NCI-H1694 (cell line): ENCODE measurements at regions not wholly inside any gene's neighbourhood (a gene's known extent, or its start where the extent isn't known, plus 50 kb on each side); places are given as distances from the start of the nearest gene placed in this dataset.

Source experiments
- DNase-seq: peaks from one replicate; lab custom pipeline; 2025; lab: John Stamatoyannopoulos, UW

DNA sequence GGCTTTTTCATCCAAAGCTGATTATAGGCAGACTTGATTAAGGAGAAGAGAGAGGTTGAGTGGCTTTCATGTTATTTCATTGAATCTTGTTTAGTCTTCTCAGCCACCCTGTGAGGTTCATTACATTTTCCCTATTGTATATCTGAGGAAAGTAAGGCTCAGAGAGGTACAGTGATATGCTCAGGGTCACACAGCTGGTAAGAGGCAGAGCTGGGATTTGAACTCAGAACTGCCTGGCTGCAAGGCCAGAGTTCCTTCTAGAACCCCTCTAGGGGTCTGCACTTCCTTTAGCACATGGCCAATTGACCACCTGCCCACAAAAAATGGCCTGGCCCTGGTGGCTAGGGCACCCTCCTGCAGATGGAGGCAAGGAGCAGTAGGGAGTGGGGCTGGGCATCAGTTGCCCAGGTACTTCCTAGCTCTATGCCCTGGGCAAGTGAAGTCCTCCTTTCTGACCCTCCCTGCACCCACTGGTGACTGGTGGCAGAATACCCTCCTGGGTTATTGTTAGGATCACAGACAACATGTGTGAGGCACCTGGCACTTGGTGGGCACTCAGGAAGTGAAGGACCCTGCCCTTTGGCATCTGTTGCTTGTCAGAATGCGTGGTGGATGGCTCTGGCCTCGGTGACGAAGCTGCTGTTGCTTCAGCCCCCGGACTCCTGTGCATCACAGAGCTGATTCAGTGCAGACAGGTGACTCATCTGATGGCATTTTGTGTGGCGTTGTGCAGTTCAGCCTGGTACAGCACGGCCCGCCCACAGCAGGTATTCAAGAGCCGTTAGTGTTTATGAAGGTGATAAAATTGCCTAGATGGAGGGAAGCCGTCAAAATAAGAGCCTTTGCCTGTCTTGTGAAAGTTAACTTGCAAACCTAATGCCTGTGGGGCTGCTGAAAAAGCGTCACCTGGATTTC is 115.8 kb downstream of the SLC25A47 start:
- no peak for DNase-seq

DNA sequence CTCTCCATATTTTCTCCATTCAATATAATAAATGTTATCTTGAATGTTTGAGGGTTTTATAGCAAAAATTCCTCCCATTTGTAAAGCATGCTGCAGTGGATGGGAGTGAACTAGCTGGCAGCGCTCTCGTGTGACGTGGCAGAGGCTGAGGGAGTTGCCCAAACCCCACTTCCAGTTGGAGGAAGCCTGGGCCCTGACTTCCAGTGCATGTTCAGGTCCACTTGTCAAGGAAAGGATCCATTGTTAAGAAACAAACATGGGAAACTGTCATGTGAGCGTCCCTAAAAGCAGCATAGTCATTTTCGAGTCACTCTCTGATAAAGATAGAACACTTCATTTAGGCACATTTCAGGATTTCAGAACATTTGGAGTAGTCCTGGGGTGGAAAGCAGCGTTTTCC is 116.6 kb downstream of the SLC25A47 start:
- no peak for DNase-seq

DNA sequence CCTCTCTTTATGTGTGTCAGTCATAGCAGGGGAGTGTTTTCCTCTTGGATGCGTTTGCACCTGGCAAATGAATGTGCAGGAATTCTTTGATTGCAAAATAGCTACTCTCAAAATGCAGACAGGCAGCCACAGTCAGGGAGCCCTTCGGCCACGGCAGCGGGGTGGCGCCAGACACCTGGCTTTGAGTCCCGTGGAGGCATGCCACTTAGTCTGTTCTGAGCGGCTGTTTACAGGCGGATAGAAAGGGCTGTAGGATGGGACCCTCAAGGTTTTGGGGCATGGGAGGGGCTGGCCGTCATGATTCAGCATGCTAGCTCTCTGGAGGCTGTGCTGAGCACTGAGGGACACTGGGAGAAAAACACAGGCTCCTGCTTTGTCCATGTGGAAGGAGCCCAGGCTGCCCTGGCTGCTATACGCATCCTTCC is 117.1 kb downstream of the SLC25A47 start:
- DNase-seq: peak; percentile 96

DNA sequence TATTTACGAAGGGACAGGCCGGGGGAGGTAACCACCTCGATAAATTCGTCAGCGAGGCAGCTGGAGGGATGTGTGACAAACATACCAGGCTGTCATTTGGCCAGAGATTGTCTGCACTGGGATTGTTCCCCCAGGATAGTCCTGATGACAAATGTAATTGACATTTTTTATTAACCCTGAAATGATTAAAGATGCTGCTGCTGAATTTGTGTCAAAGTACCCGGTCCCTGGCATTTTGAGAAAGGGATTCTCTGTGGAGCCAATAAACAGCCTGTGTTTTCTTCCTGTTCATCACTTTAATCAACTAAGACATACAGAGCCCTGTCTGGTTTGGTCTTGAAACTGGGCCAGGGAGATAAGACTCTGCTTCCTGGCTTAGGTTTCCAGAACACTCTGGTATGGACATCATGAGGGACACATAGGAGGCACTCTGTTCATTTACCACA is 117.6 kb downstream of the SLC25A47 start:
- peak; percentile 55 for DNase-seq

DNA sequence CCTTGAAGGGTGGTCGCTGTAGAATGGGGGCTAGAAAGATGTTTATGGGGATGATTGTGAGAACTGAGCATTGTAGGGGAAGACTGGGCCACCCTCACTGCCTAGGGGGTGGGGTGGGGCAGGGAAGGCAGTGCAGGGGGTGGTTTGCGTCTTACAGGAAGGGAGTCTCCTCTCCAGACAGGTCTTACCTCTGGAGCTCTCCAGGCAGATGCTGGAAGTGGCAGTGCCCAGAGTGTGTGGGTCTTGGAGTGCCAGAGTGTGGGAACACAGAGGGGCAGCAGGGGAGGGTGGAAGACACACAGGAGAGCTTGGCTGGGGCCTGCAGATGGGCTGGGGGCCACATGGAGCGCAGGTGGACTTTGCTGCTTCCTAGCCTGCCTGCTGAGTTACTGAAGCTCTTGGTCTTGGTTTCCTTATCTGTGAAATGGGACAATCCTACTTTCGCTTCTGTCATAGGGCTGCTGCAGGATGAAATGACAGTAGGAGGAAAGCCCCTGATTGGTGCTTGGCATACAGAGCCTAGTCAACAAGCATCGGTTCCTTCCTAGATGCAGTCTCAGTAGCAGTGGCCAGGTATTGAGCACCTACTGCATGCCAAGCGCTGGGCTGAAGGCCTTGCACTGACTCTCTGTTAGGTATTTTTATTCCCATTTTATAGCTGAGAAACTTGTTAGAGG is 118.3 kb downstream of the SLC25A47 start:
- DNase-seq: no peak

DNA sequence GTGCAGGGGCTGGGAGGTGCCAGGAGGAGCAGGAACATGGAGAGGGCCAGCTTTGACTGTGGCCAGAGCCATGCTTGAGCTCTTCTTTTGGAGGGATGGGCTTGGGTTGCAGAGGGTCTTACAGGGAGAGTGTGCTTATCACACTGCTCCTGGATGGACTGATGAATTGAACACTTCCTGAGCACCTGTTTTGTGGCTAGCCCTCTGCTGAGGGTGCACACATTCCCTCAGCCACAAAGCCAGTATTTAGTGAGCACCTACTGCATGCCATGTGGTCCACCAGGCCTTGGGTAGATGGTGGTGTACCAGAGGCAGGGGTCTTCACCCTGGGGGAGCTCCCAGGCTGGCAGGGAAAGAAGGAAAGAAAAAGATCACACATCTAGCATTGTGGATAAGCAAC is 118.9 kb downstream of the SLC25A47 start:
- no peak for DNase-seq

DNA sequence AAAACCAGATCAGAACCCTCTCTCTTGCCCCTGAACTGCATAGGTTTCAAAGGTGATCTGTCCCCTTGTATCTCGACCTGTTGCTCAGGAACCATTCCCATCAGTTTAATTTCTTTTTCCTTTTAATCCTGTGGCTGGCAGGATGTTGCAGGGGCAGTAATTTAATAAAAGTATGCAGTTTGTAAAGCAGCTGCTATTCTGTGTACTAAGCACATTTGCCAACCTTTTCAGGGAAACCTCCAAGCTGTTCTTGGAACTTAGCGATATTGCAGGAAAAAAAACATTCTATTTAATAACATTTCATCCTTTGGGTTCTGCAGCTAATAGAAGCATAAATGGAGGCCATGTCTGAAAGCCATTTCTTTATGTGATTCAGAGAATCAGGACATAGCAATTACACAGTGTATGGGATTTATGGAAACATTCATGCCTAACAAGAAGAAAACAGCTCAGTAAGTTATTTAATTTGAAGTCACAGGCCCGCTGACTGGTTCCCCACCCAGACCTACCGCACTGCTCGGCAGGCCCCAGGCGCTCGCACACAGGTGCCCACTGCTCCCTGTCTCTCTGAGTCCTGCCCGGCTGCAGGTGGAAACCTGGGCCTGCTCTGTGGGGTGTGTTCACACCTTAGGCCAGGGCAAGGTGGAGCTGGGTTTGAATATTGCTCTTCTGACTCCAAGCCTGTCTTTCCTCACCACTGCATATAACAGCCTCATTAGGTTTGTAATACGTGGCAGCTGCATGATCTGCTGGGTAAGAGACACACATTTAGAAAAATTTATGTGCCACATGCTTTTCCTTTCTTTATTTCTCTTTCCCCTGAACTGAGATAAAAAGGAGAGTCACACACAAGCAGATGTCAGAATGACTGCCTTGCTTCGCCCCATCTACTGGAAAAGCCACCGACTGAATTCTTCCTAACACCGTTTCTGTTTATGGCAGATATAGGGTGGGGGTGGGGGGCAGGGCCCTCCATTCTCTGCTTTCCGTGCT is 119.7 kb downstream of the SLC25A47 start:
- DNase-seq: peak; percentile 84

DNA sequence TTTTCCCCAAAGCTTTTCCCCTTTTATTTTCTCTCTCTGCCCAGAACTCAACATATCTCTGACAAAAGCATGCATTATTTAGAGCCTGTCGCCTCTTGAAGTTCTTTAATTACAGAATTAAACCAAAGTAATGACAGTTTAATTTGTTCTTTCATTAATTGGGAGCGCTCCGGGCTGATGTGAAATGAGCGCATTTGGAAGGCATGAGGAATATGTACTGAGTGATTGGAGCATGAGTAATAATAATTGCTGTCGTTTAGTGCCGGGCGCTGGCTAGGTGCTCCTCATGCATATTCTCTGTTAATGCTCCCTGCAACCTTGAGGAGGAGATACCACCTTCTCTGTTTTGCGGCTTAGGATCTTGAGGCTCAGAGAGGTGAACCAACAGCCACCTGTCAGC is 120.5 kb downstream of the SLC25A47 start:
- peak; percentile 79 for DNase-seq

DNA sequence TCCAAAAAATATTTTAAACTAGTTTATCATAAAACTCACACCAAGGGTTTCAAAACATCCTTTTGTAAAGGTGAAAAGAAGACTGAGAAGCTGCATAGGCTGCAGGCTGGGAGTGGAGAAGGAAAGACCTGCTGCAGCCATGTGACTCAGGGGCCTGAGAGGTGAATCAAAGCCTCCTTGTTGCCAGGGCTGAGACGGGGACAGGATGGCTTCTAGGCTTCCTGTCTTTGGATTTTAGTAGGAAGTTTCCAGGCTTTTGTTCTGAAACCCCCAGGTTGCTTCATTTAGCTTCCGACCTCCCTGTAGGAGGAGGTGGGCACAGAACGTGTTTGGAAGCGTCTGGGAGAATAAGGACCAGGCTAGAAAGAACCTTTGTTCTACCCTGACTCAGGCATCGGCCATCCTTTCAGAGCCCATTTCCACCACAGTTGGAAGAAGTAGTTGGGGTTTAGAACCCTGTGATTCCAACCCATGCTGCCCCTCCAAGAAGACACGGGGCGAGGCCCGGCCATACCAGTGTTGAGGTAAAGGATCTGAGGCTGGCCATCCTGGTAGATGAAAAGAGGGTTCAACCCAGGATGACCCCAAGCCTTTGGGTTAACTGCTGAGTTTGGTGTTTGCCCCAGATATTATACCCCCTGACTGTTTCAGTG is 122.4 kb downstream of the SLC25A47 start:
- no peak for DNase-seq

DNA sequence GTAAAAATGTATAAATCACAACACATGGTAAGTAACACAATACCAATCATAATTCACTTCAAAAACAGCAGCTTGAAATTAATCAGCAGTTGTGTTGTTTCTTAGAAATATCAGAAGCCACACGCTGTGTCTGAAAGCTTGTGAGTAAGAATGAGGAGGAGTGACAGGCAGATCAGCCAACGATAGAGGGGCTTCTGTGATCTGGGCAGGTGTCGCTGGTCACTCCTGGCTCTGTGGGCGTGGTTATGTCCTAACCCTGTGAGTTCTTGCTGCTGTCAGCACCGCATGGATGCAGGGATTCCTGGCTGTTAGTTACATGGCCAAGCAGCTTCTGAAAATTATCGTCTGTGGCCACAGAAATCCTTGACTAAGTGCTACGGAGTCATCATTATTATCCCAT is 123.4 kb downstream of the SLC25A47 start:
- DNase-seq: no peak

DNA sequence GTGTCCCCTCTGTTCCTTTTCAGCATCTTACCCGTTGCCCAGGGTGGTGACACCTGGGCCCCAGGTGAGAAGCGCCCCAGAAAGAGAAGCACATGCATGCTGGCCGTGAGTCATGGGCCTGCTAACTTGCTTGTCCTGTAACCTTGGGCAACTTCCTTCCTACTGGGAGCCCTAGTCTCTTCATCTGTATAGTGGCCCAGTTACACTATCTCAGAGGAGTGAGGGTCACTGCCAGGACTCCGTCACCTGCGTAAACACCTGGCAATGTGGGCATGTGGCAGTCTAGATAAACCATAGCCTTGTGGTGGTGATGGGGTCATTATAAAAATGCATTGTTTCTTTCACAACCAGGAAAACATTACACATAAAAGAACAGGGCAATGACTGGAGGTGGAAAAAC is 125.2 kb downstream of the SLC25A47 start:
- DNase-seq: no peak

DNA sequence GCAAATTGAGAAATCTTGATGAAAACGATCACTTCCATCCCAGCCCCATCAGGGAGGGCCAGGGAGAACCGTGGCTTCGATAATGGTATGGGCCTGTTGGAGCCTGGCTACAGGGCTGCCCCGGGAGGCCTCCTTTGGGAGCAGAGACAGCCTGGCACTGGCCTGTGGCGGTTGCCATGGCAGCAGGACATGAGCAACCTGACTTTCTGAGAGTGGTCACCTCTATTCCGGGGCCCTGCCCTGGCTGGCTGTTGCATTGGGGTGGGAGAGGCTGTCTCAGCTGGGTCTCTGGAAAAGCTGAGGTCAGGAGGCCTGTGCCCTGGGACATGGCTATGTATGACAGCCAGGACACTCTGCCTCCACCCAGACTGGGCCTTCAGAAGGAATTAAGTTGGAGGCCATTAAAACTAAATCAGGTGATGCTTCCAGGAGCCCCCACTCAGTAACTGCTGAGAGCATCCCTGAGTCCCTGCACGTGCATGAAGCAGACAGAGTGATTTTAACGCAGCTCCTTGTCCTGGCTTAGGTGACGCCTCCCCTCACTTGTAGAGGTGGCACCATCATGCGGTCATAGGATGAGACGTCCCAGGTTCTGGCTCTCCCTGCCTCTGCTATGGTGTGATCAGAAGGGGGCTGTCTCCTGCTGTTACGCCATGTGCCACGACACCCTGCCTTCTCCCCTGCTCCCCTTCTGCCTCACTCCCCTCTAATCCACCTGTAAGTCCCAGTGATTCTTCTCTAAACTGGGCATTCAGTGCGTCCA is 126.3 kb downstream of the SLC25A47 start:
- no peak for DNase-seq

DNA sequence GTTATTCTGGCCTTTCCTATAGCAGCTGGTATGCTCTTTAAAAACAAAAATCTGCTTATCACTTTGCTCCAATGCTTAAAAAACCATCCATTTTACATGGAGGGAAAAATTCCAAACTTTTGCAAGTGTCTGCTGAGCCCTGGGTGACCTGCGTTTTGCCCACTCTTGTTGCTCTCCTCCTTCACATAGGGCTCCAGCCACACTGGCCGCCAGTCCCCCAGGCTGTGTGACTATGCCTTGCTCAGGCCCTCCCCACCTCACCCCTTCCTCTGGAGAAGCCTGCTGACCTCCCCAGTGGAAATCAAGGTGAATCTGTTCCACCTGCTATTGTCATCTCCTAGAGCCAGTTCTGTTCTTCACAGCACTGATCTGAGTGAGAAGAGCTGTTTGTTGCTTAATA is 126.9 kb downstream of the SLC25A47 start:
- no peak for DNase-seq

DNA sequence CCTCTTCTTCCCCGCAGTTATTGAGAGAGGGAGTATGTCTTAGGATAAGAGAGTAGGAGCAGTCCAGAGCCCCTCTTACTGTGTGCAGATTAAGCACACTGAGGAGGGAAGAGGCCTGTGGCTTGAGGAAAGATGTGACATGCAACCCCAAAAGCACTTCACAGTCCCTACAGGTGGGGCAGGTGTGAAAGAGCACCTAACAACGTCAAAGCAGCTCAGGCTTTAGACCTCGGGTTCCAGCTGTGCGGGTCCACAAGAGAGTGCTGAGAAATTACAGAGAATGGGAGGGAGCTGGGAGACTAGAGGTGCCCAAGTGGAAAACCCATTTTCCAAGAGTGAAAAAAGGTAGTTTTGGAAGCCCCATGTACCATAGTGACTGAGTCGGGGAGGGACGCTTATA is 127.6 kb downstream of the SLC25A47 start:
- DNase-seq: no peak

DNA sequence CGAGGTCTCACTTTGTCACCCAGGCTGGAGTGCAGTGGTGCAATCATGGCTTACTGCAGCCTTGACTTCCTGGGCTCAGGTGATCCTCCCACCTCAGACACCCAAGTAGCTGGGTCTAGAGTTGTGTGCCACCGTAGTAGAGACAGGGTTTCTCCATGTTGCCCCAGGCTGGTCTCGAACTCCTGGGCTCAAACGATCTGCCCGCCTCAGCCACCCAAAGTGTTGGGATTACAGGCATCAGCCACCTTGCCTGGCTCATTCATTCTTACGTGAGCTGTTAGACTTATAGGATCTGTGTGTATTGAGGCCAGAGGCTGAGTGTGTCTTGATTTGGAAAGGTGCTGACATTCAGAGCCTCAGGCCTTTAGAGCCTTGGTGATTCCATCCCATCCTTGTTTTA is 128.1 kb downstream of the SLC25A47 start:
- DNase-seq: no peak

DNA sequence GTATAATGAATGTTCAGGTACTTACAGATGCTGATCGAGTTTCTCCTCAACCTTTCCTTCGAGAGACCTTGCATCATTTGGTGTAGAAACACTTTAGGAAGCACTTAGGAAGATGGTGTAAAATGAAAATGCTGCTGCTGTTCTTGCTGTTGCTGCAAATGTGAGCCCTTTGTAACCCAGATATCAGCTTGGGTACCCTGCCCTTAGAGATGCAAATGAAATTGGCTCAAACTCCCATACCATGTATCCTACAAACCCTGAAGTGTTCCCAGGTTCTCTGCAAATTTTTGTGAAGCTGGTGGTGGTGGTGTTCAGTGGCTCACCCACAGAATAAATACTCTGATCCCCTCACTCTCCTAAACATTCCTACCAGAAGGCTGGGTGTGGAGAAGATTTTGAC is 130.8 kb downstream of the SLC25A47 start:
- no peak for DNase-seq

DNA sequence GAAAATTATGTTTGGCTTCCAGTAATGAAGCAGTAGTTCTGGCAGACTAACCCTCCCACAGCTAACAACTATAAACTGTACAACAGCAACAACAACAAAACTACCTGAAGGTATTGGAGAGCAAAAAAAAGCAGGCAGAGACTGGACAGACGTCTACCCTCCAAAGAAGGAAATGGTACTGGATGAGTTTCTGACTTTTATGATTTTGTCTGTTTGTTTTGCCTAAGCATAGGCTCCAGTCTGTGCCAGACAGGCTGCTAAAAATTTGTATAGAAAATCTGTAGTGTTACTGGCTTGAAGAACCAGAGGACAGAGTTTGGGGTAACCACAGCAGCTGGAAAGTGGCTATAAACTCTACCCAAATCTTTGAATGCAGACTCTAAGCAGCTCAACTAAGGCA is 131.3 kb downstream of the SLC25A47 start:
- no peak for DNase-seq

DNA sequence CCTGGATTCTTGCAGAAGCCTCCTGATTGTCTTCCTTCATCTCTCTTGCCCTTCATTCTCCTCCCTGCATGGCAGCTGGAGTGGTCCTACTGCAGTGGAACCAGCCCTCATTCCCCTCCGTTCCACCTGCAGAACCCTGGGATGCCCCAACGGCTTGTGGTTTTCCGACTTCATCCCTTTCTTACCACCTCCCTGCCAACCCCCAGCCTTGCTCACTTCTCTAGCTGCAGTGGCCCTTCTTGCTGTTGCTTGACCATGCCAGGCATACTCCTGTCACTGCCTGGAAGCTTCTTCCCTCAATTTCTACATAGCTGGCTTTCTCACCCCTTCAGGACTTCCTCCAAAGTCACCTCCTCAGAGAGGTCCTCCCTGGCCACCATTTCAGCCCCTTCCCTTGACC is 123.3 kb downstream of the BEGAIN start:
- no peak for DNase-seq

DNA sequence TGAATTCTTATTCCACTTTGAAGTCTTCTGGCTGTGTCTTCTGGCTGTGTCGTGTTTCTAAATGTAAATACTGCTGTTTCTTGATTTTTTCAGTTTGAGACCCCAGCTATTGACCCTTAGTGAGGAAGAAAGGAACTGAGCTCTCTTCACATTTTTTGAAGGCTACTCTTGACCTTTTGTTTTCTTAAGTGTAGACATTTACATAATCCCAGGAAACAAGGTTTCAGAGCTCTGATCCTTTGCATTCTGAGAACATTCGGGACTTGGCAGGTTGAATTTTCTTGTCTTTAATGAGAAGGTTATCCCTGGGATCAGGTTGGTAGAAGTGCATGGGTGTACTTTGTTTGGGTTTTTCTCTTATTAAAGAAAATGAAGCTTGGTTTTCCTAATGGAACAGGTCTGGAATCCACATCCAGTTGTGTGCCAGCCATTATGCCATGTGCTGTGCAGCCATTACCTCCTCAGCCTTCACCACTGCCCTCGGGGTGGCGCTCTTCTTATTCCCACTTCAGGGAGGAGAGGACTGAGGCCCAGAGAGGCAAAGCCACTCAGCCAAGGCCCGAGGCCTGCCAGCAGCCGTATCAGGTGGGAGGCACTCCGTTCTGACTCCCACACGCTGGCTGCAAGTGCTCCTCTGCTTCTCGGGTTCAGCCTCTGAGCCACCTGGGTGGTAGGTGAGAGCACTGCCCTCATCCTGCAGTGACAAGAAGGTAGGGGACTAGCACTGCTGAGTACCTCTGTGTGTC is 120.9 kb downstream of the BEGAIN start:
- no peak for DNase-seq
